ENCODE measurements at regions not wholly inside any gene's neighbourhood (a gene's known extent, or its start where the extent isn't known, plus 50 kb on each side); places are given as distances from the start of the nearest gene placed in this dataset.

GRCh38 chr22:49432211-49432896, 395.3 kb downstream of the BRD1 start:
- ChIA-PET POLR2A (no interaction called here), CTCF (ENCODE audit: low intra/inter-chr PET ratio, low total read pairs) (no interaction called here)
- H3K27ac ChIP-seq (ENCODE audit: extremely low read length, insufficient read depth, low read length), result no peak overlapping the region
- no peak overlapping the region for H3K4me2 ChIP-seq (ENCODE audit: low read depth, low read length)
- DNase-seq (ENCODE audit: low spot score) (no peak), FAIRE-seq (no peak), ATAC-seq (no peak)
- no TSS peak for BruUV-seq (replicated peaks)
- no peaks in the 10 kb centered on the region for H3K4me1 ChIP-seq (ENCODE audit: insufficient read depth, low read length)
- 15% methylated on average over 18 of the region's 19 CpGs for WGBS (ENCODE audit: low lambda C conversion rate)
- TF ChIP-seq ARNTL (CRISPR knock-in tag; IDR thresholded peaks at IDR 0.05) (no peak), NONO (IDR thresholded peaks at IDR 0.05) (no peak), NONO (CRISPR knock-in tag; conservative IDR thresholded peaks at IDR 0.05) (no peak), ZNF609 (CRISPR knock-in tag; IDR thresholded peaks at IDR 0.05; ENCODE audit: borderline replicate concordance) (no peak), ZNF629 (CRISPR knock-in tag; conservative IDR thresholded peaks at IDR 0.05) (no peak), SRSF1 (optimal IDR thresholded peaks at IDR 0.05; ENCODE audit: low read depth, low read length) (no peak)
- H3K27me3 ChIP-seq (ENCODE audit: control insufficient read depth in 1 of 2, insufficient read depth in 2 of 2, low read length in 2 of 2), result peaks cover 3 to 45% of the 10 kb centered on the region in 2 experiments
- H4K20me1 ChIP-seq (ENCODE audit: insufficient read depth, low read length), result peaks cover 3% of the 10 kb centered on the region; the same call in 1 of the 2 replicates
- in situ Hi-C loops (cut with HindIII; ENCODE audit: extremely low pct_ligation_motif_present, low pct_unique_long_range_greater_than_20kb), result loop anchor here (5.0 kb wide), 1 partner anchor 200 kb away; no protein-coding TSS in a partner anchor
- no peak overlapping the region for H3K4me3 ChIP-seq (replicated peaks in 1 of 3; ENCODE audit: insufficient read depth in 1 of 3, low read depth in 2 of 3, low read length in 3 of 3)
- H3K79me2 ChIP-seq (ENCODE audit: insufficient read depth, low read length), result no peaks in the 10 kb centered on the region
- no peaks in the 10 kb centered on the region for H3K9me3 ChIP-seq (ENCODE audit: low read length)
- no peak overlapping the region for H3K9ac ChIP-seq (ENCODE audit: insufficient read depth, low read depth, low read length)
- intact Hi-C loops (cut with micrococcal nuclease; ENCODE audit: unreplicated experiment), result loop anchor here (10.0 kb wide), 1 partner anchor 292 kb away; no protein-coding TSS in a partner anchor
- H3K36me3 ChIP-seq (replicated peaks in 1 of 2; ENCODE audit: control insufficient read depth in 1 of 2, insufficient read depth in 2 of 2, low read length in 2 of 2), result no peaks in the 10 kb centered on the region
- H2AFZ ChIP-seq (ENCODE audit: low read length), result no peak overlapping the region

Data from HepG2 (cell line).